CD4-positive, alpha-beta T cell treated with Interleukin-6 at 100 ng/mL for 8 hours (primary cell): ENCODE measurements at regions not wholly inside any gene's neighbourhood (a gene's known extent, or its start where the extent isn't known, plus 50 kb on each side); places are given as distances from the start of the nearest gene placed in this dataset.
"Not testable (repeated sequence)": the region's sequence is repeated elsewhere in the genome, so short reads cannot be mapped to it uniquely, and the experiment has no call there.

ENCODE experiments used
- DNase-seq: peaks from one replicate; pipeline ENCODE4 v3.0.0-alpha.2; 2020; ENCODE audit warnings: mixed read lengths, low spot score

- no peak for DNase-seq
Measured at GRCh38 chr3:25844891-25845290, 55.0 kb downstream of the OXSM start.

- DNase-seq = no peak
Measured at GRCh38 chr3:25846282-25846681, 56.4 kb downstream of the OXSM start.

GRCh38 chr3:25849091-25849490, 59.2 kb downstream of the OXSM start:
- DNase-seq = no peak

GRCh38 chr3:25849641-25850385, 59.9 kb downstream of the OXSM start:
- no peak for DNase-seq

GRCh38 chr3:25851693-25852259, 61.9 kb downstream of the OXSM start:
- DNase-seq = not testable (repeated sequence)

- DNase-seq = no peak
Measured at GRCh38 chr3:25854214-25854613, 64.3 kb downstream of the OXSM start.

- no peak for DNase-seq
Measured at GRCh38 chr3:25854635-25855034, 64.7 kb downstream of the OXSM start.

- no peak for DNase-seq
Measured at GRCh38 chr3:25855266-25855784, 65.4 kb downstream of the OXSM start.

- DNase-seq = peak; percentile 44
Measured at GRCh38 chr3:25856902-25857518, 67.1 kb downstream of the OXSM start.

GRCh38 chr3:25861566-25861965, 71.7 kb downstream of the OXSM start:
- DNase-seq = no peak

GRCh38 chr3:25863011-25863415, 73.1 kb downstream of the OXSM start:
- no peak for DNase-seq

- DNase-seq = no peak
Measured at GRCh38 chr3:25863416-25863959, 73.6 kb downstream of the OXSM start.

GRCh38 chr3:25870452-25870851, 80.6 kb downstream of the OXSM start:
- no peak for DNase-seq

- no peak for DNase-seq
Measured at GRCh38 chr3:25872200-25872877, 82.4 kb downstream of the OXSM start.

GRCh38 chr3:25883492-25883891, 93.6 kb downstream of the OXSM start:
- DNase-seq = no peak

GRCh38 chr3:25884981-25885380, 95.1 kb downstream of the OXSM start:
- DNase-seq = no peak

- DNase-seq = no peak
Measured at GRCh38 chr3:25885544-25885943, 95.7 kb downstream of the OXSM start.

- no peak for DNase-seq
Measured at GRCh38 chr3:25887907-25888306, 98.0 kb downstream of the OXSM start.

- DNase-seq = no peak
Measured at GRCh38 chr3:25888892-25889524, 99.1 kb downstream of the OXSM start.

- no peak for DNase-seq
Measured at GRCh38 chr3:25889525-25889917, 99.6 kb downstream of the OXSM start.

GRCh38 chr3:25894101-25894500, 104.2 kb downstream of the OXSM start:
- DNase-seq = no peak

GRCh38 chr3:25895031-25895430, 105.1 kb downstream of the OXSM start:
- no peak for DNase-seq
